ENCODE measurements at regions not wholly inside any gene's neighbourhood (a gene's known extent, or its start where the extent isn't known, plus 50 kb on each side); places are given as distances from the start of the nearest gene placed in this dataset.

DNA sequence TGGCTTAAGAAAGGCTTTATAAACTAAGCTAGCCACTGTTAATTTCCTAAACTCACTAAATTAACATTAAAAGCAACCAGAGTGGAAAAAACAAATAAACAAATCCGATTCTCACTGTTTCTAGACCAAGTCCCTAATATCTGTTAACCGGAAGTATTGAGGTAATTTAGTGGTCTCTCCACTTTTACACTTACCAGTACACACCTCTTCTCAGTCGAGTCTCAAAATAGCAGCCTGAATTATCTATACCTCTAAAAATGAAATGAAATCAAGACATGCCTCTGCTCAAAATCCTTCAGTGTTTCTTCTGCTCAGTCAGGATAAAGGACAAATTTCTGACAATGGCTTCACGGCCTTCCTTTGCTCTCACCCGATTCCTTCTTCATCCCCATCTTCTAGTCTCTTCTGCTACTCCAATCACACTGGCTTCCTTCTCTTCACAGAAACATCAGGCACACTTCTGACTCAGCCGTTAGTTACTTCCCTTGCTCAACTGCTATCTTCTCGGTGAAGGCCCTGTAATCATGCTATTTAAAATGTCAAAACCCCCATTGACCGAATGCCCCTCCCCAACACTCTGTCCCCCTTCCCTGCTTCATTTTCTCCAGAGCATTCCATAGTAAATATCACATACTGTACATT, 161.3 kb downstream of the KITLG start (continued):
- TF ChIP-seq, protein P1, sequence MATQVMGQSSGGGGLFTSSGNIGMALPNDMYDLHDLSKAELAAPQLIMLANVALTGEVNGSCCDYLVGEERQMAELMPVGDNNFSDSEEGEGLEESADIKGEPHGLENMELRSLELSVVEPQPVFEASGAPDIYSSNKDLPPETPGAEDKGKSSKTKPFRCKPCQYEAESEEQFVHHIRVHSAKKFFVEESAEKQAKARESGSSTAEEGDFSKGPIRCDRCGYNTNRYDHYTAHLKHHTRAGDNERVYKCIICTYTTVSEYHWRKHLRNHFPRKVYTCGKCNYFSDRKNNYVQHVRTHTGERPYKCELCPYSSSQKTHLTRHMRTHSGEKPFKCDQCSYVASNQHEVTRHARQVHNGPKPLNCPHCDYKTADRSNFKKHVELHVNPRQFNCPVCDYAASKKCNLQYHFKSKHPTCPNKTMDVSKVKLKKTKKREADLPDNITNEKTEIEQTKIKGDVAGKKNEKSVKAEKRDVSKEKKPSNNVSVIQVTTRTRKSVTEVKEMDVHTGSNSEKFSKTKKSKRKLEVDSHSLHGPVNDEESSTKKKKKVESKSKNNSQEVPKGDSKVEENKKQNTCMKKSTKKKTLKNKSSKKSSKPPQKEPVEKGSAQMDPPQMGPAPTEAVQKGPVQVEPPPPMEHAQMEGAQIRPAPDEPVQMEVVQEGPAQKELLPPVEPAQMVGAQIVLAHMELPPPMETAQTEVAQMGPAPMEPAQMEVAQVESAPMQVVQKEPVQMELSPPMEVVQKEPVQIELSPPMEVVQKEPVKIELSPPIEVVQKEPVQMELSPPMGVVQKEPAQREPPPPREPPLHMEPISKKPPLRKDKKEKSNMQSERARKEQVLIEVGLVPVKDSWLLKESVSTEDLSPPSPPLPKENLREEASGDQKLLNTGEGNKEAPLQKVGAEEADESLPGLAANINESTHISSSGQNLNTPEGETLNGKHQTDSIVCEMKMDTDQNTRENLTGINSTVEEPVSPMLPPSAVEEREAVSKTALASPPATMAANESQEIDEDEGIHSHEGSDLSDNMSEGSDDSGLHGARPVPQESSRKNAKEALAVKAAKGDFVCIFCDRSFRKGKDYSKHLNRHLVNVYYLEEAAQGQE (IDR thresholded peaks at IDR 0.05), result no peak

DNA sequence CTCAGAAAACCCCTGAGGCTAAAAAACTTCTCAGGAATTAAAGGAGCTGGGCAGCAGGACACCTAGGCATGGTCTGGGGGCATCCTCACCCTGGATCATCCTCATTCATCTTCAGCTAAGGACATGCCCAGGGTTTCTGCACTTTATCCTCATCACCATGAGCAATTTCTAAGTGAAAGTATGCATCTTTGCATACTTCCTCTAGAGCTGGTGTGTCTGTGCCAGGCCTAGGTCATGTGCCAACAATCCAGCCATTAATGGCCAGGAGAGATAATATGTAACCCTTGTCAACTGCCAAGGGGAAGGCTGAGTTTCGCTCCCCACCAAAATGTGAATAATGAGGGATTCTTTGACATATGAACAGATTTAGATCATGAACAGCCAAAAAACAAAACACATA, 160.5 kb downstream of the KITLG start:
- no peak for DNase-seq (ENCODE audit: low spot score)
- Histone ChIP-seq H3K27me3 (ENCODE audit: control insufficient read depth in 4 of 4, insufficient read depth in 4 of 4, low read length in 3 of 4) (no peaks in the 10 kb centered on the region), H3K9me3 (ENCODE audit: control insufficient read depth in 4 of 4, low read length in 3 of 4) (no peaks in the 10 kb centered on the region), H3K36me3 (ENCODE audit: control insufficient read depth in 4 of 4, insufficient read depth in 3 of 4, low read depth in 1 of 4, low read length in 3 of 4) (no peaks in the 10 kb centered on the region), H3K9ac (ENCODE audit: low read depth in 1 of 2, low read length in 2 of 2) (no peak overlapping the region), H3K27ac (ENCODE audit: low read depth in 1 of 2, low read length in 2 of 2) (no peak overlapping the region), H3K4me1 (ENCODE audit: control insufficient read depth in 4 of 4, insufficient read depth in 4 of 4, low read length in 3 of 4) (peaks cover 0 to 9% (median 5%) of the 10 kb centered on the region in 4 donors), H3K4me3 (ENCODE audit: low read depth in 1 of 3, low read length in 3 of 3) (no peak overlapping the region)
- TF ChIP-seq FOXA1 (IDR thresholded peaks at IDR 0.05), result no peak
- no peak for TF ChIP-seq HNF4G (IDR thresholded peaks at IDR 0.05)
- no peak for TF ChIP-seq SP1 (IDR thresholded peaks at IDR 0.05)
- TF ChIP-seq, protein P2, sequence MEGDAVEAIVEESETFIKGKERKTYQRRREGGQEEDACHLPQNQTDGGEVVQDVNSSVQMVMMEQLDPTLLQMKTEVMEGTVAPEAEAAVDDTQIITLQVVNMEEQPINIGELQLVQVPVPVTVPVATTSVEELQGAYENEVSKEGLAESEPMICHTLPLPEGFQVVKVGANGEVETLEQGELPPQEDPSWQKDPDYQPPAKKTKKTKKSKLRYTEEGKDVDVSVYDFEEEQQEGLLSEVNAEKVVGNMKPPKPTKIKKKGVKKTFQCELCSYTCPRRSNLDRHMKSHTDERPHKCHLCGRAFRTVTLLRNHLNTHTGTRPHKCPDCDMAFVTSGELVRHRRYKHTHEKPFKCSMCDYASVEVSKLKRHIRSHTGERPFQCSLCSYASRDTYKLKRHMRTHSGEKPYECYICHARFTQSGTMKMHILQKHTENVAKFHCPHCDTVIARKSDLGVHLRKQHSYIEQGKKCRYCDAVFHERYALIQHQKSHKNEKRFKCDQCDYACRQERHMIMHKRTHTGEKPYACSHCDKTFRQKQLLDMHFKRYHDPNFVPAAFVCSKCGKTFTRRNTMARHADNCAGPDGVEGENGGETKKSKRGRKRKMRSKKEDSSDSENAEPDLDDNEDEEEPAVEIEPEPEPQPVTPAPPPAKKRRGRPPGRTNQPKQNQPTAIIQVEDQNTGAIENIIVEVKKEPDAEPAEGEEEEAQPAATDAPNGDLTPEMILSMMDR (IDR thresholded peaks at IDR 0.05; ENCODE audit: low read depth, low read length, missing input control), result no peak
- no peak for TF ChIP-seq EGR1 (IDR thresholded peaks at IDR 0.05; ENCODE audit: low read depth in 2 of 2)
- TF ChIP-seq JUND (IDR thresholded peaks at IDR 0.05), result no peak
- TF ChIP-seq, protein P3, sequence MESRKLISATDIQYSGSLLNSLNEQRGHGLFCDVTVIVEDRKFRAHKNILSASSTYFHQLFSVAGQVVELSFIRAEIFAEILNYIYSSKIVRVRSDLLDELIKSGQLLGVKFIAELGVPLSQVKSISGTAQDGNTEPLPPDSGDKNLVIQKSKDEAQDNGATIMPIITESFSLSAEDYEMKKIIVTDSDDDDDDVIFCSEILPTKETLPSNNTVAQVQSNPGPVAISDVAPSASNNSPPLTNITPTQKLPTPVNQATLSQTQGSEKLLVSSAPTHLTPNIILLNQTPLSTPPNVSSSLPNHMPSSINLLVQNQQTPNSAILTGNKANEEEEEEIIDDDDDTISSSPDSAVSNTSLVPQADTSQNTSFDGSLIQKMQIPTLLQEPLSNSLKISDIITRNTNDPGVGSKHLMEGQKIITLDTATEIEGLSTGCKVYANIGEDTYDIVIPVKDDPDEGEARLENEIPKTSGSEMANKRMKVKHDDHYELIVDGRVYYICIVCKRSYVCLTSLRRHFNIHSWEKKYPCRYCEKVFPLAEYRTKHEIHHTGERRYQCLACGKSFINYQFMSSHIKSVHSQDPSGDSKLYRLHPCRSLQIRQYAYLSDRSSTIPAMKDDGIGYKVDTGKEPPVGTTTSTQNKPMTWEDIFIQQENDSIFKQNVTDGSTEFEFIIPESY (IDR thresholded peaks at IDR 0.05), result no peak
- TF ChIP-seq, protein P4, sequence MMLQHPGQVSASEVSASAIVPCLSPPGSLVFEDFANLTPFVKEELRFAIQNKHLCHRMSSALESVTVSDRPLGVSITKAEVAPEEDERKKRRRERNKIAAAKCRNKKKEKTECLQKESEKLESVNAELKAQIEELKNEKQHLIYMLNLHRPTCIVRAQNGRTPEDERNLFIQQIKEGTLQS (IDR thresholded peaks at IDR 0.05), result no peak
- no peak for TF ChIP-seq FOXA2 (IDR thresholded peaks at IDR 0.05)
- TF ChIP-seq YY1 (IDR thresholded peaks at IDR 0.05), result no peak
- TF ChIP-seq GABPA (IDR thresholded peaks at IDR 0.05 in 1 of 2, conservative IDR thresholded peaks at IDR 0.05 in 1 of 2), result no peak
- WGBS, result 94% methylated on average over 1 of the region's 1 CpG

DNA sequence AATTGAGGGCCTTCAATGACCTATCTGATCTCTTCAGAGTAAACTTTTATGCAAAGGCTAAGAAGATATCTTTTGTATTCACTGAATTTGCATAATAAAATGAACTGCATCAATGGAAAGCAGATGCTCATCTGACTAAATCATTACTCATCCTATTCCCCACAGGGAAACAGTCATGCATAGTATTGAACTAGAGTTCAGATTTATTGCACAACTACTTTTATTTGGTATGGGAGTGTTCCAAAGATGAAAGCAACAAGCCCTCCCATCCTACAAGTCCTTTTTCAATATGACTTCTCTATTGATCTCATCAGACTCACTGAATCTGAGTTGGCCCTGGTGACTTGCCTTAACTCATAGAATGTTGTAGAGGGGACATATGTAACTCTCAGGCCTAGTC, 159.8 kb downstream of the KITLG start:
- Histone ChIP-seq H3K9ac (ENCODE audit: low read depth in 1 of 2, low read length in 2 of 2) (no peak overlapping the region), H3K36me3 (ENCODE audit: control insufficient read depth in 4 of 4, insufficient read depth in 3 of 4, low read depth in 1 of 4, low read length in 3 of 4) (no peaks in the 10 kb centered on the region), H3K27me3 (ENCODE audit: control insufficient read depth in 4 of 4, insufficient read depth in 4 of 4, low read length in 3 of 4) (no peaks in the 10 kb centered on the region), H3K27ac (ENCODE audit: low read depth in 1 of 2, low read length in 2 of 2) (no peak overlapping the region), H3K4me1 (ENCODE audit: control insufficient read depth in 4 of 4, insufficient read depth in 4 of 4, low read length in 3 of 4) (peaks cover 0 to 15% (median 10%) of the 10 kb centered on the region in 4 donors), H3K9me3 (ENCODE audit: control insufficient read depth in 4 of 4, low read length in 3 of 4) (no peaks in the 10 kb centered on the region), H3K4me3 (ENCODE audit: low read depth in 1 of 3, low read length in 3 of 3) (no peak overlapping the region)
- TF ChIP-seq RXRA (IDR thresholded peaks at IDR 0.05) (peak; percentile 33 to 61), JUND (IDR thresholded peaks at IDR 0.05) (peak in 1 of 2 donors; percentile 23), YY1 (IDR thresholded peaks at IDR 0.05) (no peak), HNF4A (conservative IDR thresholded peaks at IDR 0.05) (peak; percentile 44 to 58)
- TF ChIP-seq, protein P4 (IDR thresholded peaks at IDR 0.05), result peak; percentile 24
- TF ChIP-seq, protein P2 (IDR thresholded peaks at IDR 0.05; ENCODE audit: low read depth, low read length, missing input control), result no peak
- DNase-seq (ENCODE audit: low spot score), result no peak

Data from liver (tissue), 8 donors.